GM10847 (cell line): ENCODE measurements at regions not wholly inside any gene's neighbourhood (a gene's known extent, or its start where the extent isn't known, plus 50 kb on each side); places are given as distances from the start of the nearest gene placed in this dataset.

ENCODE experiments used
- POLR2A ChIP-seq: IDR thresholded peaks from 2 replicates; pipeline ENCODE4 v1.6.1; 2011; ENCODE audit not compliant: insufficient read length; ENCODE audit errors: extremely low read depth

DNA sequence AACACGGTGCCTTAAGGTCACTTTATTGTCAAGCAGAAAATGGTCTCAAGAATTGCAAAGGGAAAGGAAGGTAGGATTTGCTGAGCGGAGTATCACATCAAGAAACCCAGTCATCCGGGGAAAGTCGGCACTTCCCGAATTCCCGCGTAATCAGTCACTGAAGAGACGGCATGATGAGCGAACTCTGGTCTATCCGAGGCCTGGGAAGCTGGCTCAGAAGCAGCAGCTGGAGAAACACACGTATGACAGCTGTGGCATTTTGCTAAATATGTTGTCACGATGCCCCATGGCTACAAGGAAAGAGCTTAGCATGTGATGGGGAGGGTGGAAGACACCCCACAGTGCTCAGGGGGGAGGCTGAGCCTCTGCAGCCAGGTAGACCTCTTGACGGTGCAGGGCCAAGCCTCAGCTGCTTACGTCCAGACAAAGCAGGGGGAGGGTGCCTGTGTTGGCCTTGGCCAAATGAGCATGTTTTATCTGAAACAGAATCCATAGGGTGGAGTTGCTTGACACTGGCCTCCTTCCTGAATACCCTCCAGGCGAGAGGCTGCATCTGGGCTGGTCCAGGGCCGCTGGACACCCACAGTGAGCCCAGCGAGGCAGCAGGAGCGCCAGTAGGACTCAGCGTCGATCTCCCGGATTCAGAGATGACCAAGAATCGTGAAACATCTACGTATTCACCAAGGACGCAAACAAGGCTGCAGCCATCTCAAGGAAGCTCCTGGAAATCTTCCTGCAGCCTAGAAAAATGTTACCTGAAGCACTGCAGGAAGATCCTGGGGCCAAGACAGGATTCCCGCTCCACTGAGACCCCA, 118.8 kb upstream of the AFDN start:
- TF ChIP-seq POLR2A = no peak

DNA sequence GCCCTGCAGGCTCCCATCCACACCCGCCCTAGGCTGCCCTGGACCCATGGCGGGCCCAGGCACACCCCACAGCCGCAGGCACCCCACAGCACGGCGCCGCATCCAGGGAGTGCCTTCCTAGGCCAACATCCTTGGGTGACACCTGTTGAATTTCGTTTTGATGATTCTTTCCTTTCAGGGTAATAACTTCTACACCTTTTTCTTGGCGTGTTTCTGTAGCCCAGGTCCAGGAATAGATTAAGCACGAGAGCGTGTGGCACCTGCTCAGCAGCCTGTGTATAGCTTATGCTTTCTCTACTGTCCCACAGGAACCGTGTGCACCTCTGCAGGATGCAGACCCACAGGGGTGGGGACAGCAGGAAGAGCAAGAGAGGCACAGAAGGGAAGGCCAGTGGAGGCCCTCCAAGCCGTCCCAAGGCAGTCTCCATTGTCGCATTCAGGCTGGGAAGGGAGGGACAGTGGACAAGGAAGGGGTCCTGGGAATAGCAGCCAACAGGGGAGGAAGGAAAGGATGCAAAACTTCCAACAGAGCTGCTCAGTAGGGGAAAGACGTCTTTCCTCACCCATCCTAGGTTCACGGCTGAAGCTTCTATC, 118.1 kb upstream of the AFDN start:
- TF ChIP-seq POLR2A = no peak

DNA sequence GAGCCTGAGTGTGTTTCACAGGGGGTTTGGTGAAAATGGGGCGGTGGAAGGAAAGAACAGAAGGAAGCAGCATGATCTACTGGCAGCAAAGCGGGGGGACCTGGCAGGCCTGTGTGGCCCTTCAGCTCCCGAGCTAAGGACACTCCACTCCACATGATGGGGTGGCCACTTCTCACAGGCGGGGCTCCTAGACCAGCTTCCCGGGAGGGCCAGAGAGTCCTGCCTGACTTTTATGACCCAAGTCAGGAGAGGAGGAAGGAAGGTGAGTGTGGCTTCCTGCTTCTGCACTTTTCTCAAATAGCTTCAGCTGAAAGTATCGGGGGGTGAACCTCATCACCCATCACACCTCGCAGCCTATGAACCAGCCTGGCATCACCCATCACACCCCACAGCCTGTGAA, 117.5 kb upstream of the AFDN start:
- TF ChIP-seq POLR2A = no peak

DNA sequence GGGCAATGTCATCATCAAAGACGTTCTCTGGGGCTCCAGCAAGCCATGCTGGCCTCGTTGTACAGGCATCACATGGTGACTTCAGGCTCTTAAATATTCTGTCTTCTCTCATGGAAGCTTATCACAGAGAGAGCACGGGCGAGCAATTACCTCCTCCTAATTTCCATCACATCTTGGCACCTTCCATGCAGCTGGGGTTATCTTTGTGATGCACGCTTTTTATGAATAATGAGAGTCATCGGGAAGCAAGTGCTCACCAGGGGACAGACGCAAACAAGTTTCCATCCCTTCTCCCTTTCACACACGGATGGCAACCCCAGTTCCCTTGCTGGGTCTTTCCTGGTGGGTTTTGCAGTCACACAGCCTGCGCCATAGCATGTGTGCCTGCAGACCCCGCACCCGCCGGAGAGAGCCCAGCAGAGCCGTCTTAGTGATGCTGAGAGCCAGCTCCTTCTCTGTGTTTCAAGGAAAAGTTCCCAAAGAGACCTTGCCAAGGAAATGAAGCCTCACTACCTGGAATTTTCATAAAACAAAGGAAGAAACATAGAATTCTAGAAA, 116.3 kb upstream of the AFDN start:
- TF ChIP-seq POLR2A = no peak

DNA sequence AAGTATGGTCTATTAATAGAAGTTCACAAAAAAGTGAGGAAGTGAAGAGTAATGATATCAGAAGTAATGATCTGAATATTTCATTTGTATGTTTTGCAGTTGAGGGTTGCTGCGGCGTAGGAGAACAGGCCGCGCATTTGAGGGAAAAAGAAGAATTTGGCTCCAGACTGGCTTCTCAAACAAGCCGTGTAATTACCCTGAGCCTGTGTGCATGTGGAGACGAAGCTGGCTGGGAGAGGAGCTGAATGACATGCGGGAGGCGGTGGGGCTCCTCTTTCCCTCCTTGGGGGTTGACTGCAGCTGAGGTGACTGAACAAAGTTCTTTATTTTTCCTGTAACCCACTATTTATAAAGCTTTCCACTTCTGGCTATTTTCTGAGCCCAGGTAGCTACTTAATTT, 115.5 kb upstream of the AFDN start:
- no peak for TF ChIP-seq POLR2A

DNA sequence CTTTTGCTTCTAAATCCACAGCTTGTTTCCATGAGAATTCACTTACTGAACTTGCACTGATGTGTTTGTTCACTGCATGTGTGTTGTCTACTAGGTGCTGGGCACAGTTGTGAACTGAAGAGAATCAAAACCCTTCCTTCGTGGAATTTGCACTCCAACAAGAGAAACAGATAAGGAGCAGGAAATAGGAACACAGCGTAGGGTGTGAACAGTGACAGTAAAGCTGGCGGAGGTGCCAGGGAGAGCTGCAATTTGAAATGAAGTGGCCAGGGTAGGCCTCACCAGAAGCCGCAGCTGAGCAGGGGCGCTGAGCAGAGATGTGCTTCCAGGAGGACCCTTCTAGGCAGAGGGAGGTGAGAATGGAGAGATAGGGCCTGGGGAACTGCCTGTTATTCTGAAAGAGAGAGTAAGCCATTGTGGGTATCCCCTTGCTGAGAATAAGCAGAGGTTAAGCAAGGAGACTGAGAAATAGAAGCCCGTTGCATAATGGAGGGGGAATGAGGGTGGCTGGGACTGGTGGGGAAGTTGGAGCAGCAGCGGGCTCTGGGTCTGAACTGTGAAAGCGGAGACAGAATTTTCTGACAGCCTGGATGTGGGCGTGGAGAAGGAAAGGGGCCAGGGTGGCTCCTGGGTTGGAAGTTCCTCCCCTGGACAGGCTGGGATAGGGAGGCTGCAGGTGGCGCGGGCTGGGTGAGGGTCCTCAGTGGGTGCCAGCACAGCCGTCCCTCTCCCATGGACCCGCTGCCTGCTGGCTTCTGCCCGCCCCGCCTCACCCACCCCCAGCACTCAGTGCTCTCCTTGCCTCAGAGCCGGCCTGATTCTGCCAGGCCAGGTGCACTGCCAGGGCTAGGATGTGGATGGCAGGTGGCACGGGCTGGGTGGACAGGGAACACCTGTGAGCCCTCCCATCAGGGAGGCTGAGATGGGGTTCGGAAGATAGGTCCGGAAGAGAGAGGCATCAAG, 114.7 kb upstream of the AFDN start:
- TF ChIP-seq POLR2A = no peak

DNA sequence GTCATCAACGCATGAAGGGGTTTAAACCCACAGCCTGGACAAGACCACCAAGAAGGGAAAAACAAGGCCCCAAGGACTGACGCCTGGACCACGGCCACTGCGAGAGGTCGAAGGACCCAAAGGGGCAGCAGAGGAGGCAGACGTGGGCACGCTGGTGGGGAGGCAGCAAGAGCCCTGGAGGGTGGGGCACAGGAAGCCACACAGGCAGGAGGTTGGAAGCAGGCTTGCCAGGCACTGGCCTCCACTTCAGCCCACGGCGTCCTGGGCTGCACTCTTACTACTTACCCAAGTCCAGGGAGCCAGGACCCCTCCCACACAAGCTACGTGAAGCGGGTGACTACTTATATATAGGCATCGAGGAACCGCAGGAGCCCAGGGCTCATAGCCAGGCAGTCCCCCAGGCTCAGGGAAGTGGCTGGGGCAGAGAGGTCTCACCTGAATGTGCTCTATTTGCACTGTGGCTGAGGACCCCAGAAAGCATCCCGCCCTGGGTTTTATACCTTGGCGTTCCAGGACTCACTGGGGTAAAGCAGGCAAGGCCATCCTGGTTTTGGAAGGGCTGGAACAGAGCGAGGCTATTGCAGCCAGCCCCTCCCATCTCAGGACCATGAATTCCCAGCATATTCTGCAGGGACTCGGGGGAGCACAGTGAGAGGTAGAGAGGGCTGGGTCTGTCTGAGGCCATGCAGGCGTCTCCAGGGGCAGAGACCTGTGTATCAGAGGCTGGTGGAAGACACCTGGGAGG, 113.8 kb upstream of the AFDN start:
- TF ChIP-seq POLR2A = no peak

DNA sequence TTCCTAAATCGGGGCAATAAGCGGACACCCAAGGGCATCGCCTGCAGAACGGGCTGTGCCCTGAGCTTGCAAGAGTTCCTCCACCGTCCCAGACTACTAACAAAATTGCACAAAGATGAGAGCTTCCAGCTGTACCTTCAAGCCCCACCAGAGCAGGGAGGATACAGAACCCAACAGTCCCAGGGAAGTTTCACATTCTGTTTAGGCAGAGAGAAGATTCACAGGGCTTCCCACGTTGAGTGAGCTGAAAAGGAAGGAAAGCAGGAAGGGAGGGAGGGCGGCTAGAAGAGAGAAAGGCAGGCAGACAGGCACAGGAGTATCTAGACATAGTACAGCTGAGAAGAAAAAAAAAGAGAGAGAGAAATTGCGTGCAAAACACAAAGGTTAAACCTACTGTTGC, 112.6 kb upstream of the AFDN start:
- no peak for TF ChIP-seq POLR2A

DNA sequence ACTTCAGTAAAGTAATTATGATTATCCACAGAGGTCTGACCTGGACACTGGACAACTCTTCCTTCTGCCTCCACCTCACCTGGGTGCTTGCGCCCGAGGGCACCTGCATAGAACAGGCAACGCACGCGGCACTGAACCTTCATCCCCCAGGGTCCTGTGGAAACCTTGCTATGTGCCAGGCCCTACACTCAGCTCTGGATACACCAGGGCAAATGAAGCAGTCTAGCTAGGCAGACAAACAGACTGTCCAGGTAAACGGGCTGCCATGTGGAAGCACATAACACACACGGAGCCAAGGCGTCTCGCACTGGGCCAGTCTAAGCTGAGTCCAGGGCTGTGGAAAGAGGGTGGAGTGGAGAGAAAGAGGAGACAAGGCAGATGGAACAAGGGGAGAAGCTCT, 109.3 kb upstream of the AFDN start:
- no peak for TF ChIP-seq POLR2A

DNA sequence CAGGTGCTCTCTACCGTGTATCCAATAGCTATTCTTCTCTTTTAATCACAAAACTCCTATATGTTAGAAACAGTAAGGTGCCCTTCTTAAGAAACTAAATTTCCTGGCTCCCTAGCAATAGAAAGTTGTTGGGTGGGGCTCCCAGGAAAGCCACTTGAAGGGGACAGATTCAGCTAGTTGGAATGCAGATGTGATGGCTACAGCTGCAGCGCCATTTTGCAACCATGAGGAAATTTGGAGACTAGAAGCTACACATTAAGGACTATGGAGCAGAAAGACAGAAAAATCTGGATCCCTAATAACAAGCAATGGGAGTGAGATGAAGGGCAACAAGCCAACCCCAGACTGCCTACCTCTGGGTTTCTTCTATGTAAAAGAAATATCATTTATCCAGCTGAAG, 108.8 kb upstream of the AFDN start:
- no peak for TF ChIP-seq POLR2A

DNA sequence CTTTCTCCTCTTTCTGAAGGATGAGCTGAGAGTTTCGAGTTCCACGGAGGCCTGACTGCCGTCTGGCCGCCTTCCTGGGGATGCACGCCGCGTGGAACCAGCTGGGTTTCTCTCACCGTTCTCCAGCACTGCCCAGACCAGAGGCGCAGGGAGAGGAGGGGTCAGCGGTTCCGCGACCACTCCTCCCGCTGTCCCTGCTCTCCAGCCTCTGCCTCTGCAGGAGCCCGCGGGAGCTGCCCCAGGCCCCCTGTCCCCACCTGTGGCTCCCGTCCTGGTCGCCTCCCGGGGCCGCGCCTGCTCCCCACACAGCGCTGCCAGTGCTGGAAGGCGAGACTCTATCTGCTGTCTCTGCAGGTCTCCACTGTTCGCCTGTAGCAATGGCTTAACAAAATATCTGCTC, 106.8 kb upstream of the AFDN start:
- no peak for TF ChIP-seq POLR2A

DNA sequence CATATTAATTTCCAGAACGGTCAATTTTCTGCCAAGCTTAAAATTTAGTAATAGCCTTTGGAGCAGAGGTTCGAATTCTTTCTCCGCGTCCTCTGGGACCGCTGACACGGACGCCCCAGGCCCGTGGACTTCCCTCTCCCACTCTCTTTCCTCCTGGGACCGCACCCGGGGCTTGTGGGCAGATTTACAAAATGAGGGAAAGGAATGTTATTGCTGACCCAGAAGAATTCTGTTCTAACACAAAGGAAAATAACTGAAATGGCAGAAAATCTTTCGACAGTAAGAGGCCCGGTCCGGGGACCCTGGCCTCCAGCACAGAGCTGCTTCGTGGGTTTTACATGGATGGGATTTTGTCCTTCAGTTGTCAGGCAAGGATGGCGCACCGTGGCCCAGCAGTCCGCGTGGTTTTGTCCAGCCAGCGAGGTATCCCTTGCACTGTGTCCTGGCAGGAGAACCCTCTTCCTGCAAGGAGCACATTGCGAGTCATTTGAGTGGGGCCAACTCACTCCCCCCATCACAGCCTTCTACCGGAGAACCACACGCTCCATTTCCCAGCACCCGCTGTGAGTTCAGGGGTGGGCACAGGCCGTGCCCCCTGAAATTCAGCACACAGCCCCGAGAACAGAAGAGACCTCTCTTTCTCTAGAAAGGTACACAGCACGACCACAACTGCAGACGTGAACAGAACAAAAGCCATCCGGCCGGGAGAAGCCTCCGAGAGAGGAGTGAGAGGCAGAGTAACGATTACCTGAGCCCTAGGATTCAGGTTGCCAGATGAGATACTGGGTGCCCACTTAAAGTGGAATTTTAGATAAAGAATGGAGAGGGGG, 106.0 kb upstream of the AFDN start:
- TF ChIP-seq POLR2A = no peak

DNA sequence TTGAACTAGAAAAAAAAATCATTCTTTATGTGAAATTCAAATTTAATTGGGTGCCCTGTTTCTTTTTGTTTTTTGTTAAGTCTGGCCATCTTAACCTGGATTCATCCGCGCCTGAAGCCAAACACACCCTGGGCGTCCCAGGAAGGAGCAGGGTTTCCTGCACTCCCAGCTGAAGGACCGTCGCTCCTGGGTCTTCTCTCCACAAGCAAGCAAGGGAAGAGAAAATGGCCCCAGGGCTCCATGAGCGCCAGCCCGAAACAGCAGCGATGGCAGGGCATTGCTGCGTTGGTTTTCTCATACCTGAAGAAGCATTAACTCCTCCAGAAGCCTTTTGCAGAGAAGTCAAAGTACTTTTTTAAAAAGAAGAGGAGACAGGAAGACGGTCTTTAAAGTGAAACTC, 105.4 kb upstream of the AFDN start:
- no peak for TF ChIP-seq POLR2A
